ENCODE measurements at regions not wholly inside any gene's neighbourhood (a gene's known extent, or its start where the extent isn't known, plus 50 kb on each side); places are given as distances from the start of the nearest gene placed in this dataset.

GRCh38 chr12:89230376-89231315, 121.7 kb downstream of the DUSP6 start:
- ChIA-PET CTCF (interaction anchor here (1.6 kb wide), 1 partner anchor 180 kb away, joined by 4 read pairs; no protein-coding TSS in a partner anchor), POLR2A (interaction anchor here (1.4 kb wide), 1 partner anchor 122 kb away, joined by 3 read pairs; the partner anchor contains the start of gene DUSP6)
- DNase-seq (ENCODE audit: low read depth in 1 of 2, low spot score in 1 of 2) (no peak), FAIRE-seq (peak; percentile 61), ATAC-seq (no peak)
- no peak for TF ChIP-seq RFX5 (IDR thresholded peaks at IDR 0.05)
- no peak for TF ChIP-seq SMC3 (IDR thresholded peaks at IDR 0.05)
- TF ChIP-seq EHF (CRISPR knock-in tag; IDR thresholded peaks at IDR 0.05): no peak
- TF ChIP-seq MAX (IDR thresholded peaks at IDR 0.05): no peak
- no peak for TF ChIP-seq HEYL (CRISPR knock-in tag; IDR thresholded peaks at IDR 0.05)
- no peak for TF ChIP-seq PBX3 (IDR thresholded peaks at IDR 0.05)
- TF ChIP-seq RCOR1 (IDR thresholded peaks at IDR 0.05; ENCODE audit: low read depth, low read length): no peak
- no peak for TF ChIP-seq MAFK (IDR thresholded peaks at IDR 0.05; ENCODE audit: partially characterized antibody)
- TF ChIP-seq RAD21 (conservative IDR thresholded peaks at IDR 0.05 in 1 of 2, IDR thresholded peaks at IDR 0.05 in 1 of 2): no peak
- no peak for TF ChIP-seq CHD2 (IDR thresholded peaks at IDR 0.05; ENCODE audit: low read length, partially characterized antibody)
- TF ChIP-seq HOXB13 (CRISPR knock-in tag; IDR thresholded peaks at IDR 0.05; ENCODE audit: low read depth): no peak
- no peak for TF ChIP-seq BHLHE40 (IDR thresholded peaks at IDR 0.05; ENCODE audit: low read depth, low read length)
- no peak for TF ChIP-seq PHF8 (IDR thresholded peaks at IDR 0.05; ENCODE audit: borderline replicate concordance, low read depth)
- no peak for TF ChIP-seq FOSB (CRISPR knock-in tag; IDR thresholded peaks at IDR 0.05)
- TF ChIP-seq ZNF302 (CRISPR knock-in tag; IDR thresholded peaks at IDR 0.05): no peak
- TF ChIP-seq HDAC2 (IDR thresholded peaks at IDR 0.05): no peak
- TF ChIP-seq EHMT2 (IDR thresholded peaks at IDR 0.05; ENCODE audit: low read depth): no peak
- TF ChIP-seq FOXS1 (CRISPR knock-in tag; IDR thresholded peaks at IDR 0.05): no peak
- no peak for TF ChIP-seq CHD4 (IDR thresholded peaks at IDR 0.05; ENCODE audit: borderline replicate concordance)
- Histone ChIP-seq H3K4me2 (no peak overlapping the region), H3K4me1 (peaks cover 4% of the 10 kb centered on the region; the same call in 1 of the 3 replicates), H3K27ac (no peak overlapping the region), H3K4me3 (no peak overlapping the region), H3K9me3 (0 out of 3 replicates have a peak, but pooled peaks cover 2% of the 10 kb centered on the region)
- 41% methylated on average over 2 of the region's 2 CpGs for WGBS (ENCODE audit: missing lambda C conversion rate)

- Histone ChIP-seq H3K9me3 (no peaks in the 10 kb centered on the region), H3K4me2 (no peak overlapping the region), H3K27ac (no peak overlapping the region), H3K4me1 (peaks cover 9% of the 10 kb centered on the region; the same call in 1 of the 3 replicates), H3K4me3 (no peak overlapping the region)
- WGBS (ENCODE audit: missing lambda C conversion rate): 49% methylated on average over 3 of the region's 3 CpGs
- no peak for ATAC-seq
- POLR2A ChIA-PET: no interaction called here
- TF ChIP-seq HEYL (CRISPR knock-in tag; IDR thresholded peaks at IDR 0.05) (no peak), JUNB (IDR thresholded peaks at IDR 0.05) (no peak), FOSB (CRISPR knock-in tag; IDR thresholded peaks at IDR 0.05) (no peak), PBX3 (IDR thresholded peaks at IDR 0.05) (no peak), NFE2L2 (conservative IDR thresholded peaks at IDR 0.05; ENCODE audit: low read length) (no peak), MAFK (IDR thresholded peaks at IDR 0.05; ENCODE audit: partially characterized antibody) (no peak), ZFP36 (IDR thresholded peaks at IDR 0.05; ENCODE audit: borderline replicate concordance, partially characterized antibody) (no peak), RNF2 (IDR thresholded peaks at IDR 0.05; ENCODE audit: borderline replicate concordance, low read depth) (no peak), REST (IDR thresholded peaks at IDR 0.05) (no peak), HOXB13 (CRISPR knock-in tag; IDR thresholded peaks at IDR 0.05; ENCODE audit: low read depth) (no peak), EP300 (IDR thresholded peaks at IDR 0.05) (no peak), RFX5 (IDR thresholded peaks at IDR 0.05) (no peak), TFCP2L1 (CRISPR knock-in tag; IDR thresholded peaks at IDR 0.05) (no peak), HDAC2 (IDR thresholded peaks at IDR 0.05) (no peak), USF2 (IDR thresholded peaks at IDR 0.05) (no peak), KDM5A (IDR thresholded peaks at IDR 0.05) (no peak), CHD2 (IDR thresholded peaks at IDR 0.05; ENCODE audit: low read length, partially characterized antibody) (no peak), TP53 (CRISPR knock-in tag; IDR thresholded peaks at IDR 0.05) (no peak), CHD4 (IDR thresholded peaks at IDR 0.05; ENCODE audit: borderline replicate concordance) (no peak)
- no peak for FAIRE-seq
- DNase-seq (ENCODE audit: low read depth in 1 of 2, low spot score in 1 of 2): no peak
- CTCF ChIA-PET: no interaction called here
Measured at GRCh38 chr12:89228491-89228890, 123.8 kb downstream of the DUSP6 start.
